ENCODE measurements at regions not wholly inside any gene's neighbourhood (a gene's known extent, or its start where the extent isn't known, plus 50 kb on each side); places are given as distances from the start of the nearest gene placed in this dataset.
"Not testable (repeated sequence)": the region's sequence is repeated elsewhere in the genome, so short reads cannot be mapped to it uniquely, and the experiment has no call there.

DNA sequence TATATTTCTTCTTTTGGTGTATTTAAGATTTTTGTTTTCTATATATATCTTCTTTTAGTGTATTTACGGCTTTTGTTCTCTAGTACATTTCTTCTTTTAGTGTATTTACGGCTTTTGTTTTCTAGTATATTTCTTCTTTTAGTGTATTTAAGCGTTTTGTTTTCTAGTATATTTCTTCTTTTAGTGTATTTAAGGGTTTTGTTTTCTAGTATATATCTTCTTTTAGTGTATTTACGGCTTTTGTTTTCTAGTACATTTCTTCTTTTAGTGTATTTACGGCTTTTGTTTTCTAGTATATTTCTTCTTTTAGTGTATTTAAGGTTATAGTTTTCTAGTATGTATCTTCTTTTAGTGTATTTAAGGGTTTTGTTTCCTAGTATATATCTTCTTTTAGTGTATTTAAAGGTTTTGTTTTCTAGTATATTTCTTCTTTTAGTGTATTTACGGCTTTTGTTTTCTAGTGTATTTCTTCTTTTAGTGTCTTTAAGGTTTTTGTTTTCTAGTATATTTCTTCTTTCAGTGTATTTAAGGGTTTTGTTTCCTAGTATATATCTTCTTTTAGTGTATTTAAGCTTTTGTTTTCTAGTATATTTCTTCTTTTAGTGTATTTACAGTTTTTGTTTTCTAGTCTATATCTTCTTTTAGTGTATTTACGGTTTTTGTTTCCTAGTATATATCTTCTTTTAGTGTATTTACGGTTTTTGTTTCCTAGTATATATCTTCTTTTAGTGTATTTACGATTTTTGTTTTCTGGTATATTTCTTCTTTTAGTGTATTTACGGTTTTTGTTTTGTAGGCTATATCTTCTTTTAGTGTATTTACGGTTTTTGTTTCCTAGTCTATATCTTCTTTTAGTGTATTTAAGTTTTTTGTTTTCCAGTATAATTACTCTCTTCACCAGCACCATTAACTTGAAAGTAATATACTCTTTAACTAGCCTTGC is 249.4 kb downstream of the SHOX start:
- DNase-seq = not testable (repeated sequence)

DNA sequence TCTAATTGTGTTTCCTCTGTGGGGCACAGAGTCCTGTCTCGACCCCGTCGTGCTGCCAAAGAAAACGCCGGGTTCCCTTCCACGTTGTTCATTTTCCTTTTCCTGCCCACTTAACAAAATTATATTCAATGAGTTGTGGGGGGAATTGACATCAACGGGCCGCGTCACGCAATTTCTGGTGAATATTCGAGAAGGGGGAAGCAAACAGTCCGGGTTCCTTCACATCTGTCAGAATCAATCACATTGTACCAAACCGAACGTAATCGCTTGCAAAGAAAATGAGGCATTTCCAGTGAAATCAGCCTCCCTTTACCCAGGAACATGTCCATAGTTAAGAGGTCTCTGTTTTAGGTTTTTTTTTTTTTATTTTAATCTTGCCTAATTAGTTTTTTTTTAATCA is 243.5 kb downstream of the SHOX start:
- DNase-seq = no peak

DNA sequence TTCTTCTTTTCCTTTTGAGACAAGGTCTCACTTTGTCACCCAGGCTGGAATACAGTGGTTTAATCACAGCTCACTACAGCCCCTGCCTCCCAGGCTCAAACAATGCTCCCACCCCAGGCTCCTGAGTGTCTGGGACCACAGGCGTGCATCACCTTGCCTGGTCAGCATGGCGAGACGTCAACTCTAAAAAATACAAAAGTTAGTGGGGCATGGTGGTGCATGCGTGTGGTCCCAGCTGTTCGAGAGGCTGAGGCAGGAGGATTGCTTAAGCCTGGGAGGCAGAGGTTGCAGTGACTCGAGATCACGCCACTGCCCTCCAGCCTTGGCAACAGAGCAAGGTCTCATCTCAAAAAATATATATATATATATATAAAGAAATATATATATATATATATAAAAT is 242.4 kb downstream of the SHOX start:
- DNase-seq = no peak

DNA sequence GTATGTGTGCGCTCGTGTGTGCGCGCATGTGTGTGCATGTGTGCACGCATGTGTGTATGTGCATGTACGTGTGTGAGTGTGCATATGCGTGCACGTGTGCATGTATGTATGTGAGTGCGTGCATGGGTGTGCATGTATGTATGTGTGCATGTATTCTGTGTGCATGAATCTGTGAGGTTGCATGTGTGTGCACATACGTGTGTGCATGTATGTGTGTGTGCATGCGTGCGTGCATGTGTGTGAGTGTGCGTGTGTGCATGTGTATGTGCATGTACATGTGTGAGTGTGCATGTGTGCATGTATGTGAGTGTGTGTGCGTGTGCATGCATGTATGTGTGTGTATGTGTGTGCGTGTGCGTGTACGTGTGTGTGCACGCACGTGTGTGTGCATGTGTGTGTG is 241.5 kb downstream of the SHOX start:
- no peak for DNase-seq

DNA sequence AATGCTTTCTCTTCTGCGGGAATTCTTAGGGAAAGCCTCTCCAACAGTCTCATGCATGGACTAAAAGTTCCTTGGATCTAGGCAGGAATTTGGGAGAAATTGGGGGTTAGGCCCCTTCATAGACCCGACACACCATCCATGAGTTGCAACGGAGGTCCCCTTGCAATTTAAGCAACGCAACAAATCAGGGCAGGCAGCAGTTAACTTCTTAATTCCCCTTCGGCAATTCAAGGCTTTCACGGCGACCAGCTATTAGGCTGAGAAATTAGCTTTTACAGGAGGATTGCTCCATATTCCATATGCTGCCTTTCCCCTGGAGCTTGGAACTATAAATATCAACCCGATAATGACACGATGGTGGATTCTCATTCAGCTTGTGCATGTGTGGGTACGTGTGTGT is 241.0 kb downstream of the SHOX start:
- DNase-seq = no peak

GRCh38 chrX:867966-868647 is 237.5 kb downstream of the SHOX start:
- no peak for DNase-seq

DNA sequence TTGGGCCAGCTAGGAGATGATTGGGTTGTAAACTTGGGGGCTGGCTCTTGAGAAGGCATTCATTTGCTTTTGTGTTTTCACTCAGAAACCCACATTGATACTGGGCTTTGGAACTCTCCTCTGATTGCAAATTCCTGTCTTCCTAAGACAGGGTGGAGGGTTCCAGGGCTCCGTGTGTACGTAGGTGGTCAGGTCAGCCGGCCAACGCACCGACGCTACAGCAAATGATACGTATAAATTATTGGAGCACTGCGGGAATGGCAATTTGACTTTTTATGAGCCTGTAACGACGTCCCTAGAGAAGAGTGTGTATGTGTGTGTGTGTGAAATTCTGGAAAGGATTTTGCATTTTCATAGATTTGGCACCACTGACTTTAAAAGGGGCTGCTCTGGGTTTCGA is 236.9 kb downstream of the SHOX start:
- no peak for DNase-seq

DNA sequence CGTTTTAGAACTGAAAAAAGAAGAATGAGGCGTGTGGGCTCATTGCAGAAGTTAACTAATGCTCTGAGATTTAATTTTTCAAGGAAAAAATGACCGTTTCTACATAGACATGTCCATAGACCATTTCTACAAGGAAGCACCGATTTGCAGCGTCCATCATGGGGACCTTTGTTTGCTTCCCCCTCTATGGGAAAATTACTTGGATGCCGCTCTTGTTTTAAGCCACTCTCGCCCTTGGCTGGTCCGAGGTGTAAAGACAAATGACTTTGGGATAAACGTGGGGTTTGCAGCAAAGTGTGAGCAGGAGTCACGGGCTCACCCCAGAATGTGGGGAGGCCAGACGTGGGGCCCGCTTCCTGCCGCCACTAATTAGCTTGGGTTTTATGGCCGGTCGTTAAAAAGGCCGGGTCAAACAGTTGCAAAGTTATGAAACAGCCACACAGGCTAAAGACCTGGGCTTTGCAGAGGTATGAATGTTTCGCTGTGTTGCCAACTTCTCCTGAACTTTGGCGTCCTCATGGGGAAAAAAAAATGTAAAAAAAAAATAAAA is 235.9 kb downstream of the SHOX start:
- DNase-seq = no peak

DNA sequence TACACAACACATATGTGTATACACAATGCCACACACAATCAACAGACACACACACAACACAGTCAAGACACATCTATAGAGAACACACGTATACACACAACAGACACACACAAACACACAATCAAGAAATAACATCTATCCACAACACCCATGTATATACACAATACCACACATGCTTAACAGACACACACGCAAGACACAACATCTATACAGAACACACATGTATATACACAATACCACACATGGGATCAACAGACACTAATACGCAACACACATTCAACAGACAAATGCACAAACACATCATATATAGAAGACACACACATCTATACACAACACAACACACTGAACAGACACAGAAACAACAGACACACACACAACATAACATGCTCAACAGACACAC is 234.8 kb downstream of the SHOX start:
- no peak for DNase-seq

DNA sequence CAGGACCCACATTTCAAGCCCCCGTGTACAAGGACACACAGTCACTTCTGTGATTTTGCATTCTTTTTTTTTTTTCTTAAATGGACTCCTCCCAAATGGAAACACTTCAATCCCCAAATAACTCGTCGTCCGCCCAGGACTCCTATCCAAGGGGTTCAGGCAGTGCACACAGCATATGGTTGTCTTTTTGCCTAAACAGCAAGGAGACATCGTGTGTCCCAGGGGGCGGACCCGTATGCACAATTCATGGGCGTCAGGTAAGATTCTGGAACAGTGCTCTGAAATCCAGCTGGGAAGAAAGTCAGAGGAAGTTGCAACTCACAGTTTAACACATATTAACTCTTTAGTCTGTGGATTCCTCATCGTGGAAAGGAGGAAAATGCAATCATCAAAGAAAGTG is 231.3 kb downstream of the SHOX start:
- DNase-seq = no peak

DNA sequence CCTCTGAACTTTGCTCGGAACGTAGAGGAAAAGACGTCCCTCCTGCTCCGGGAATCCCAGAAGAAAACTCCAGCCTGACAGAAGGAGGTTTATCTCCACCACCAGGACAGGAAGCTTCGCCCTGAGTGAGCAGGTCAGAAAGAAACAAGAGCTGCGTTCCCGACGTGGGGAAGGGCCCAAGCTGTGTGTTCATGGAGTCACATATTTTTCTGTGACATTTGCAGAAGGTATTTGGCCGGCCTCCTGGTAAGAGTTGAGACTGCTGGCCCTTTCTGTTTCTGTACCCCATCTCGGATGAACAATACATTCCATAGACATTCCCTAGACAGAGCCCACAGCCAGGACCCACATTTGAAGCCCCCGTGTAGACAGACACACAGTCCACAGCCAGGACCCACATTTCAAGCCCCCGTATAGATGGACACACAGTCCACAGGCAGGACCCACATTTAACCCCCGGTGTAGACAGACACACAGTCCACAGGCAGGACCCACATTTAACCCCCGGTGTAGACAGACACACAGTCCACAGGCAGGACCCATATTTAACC is 230.8 kb downstream of the SHOX start:
- no peak for DNase-seq

- DNase-seq = no peak
Observed at GRCh38 chrX:859329-859728, 228.7 kb downstream of the SHOX start.

GRCh38 chrX:858542-859078 is 228.0 kb downstream of the SHOX start:
- no peak for DNase-seq

- DNase-seq = no peak
Observed at GRCh38 chrX:857376-857775, 226.8 kb downstream of the SHOX start.

DNA sequence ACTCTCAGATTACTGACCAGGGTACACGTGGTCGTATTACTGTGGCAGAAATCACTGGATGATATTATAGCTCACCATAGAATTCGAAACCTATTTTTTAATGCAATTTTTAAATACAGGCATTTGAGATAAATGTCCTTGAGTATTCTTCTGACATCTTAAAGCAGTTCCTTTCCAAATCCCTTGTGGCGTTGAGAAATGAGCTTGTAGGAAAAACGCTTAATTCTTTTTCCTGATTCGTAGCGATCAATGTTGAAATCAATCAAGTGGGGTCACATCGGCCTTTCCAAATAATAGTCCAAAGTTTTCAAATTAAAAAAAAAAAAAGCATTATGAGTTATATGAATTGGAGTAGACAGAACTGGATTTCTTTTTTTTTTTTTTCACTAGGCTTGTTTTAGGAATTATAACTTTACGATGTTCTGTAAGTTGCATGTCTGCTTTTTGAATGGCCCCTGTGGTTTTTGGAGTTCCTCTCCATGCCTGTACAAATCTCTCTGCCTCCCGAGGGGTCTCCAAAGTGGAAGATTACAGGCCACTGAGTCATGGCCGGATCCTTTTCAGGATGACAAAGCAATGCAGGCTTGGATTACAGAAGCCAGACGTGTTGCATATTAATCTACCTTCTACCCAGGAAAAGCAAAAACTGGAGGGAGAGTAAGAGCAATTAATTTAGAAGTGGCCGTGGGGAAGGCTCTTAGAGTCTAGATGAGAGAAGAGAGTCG is 226.1 kb downstream of the SHOX start:
- no peak for DNase-seq

DNA sequence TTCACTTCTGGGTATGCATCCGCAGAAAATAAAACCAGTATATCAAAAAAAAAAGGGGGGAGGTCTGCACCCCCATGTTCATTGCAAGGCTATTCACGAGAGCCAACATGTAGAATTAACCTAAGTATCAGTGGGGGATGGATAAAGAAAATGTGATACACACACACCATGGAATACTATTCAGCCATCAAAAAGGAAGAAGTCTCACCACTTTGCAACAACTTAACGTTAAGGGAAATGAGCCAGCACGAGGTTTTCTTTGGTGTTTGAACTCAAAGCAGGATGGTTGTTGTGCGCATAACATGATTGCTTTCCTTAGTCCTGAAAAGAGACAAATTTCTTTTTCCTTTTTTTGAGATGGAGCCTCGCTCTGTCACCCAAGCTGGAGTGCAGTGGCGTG is 222.7 kb downstream of the SHOX start:
- DNase-seq = no peak

DNA sequence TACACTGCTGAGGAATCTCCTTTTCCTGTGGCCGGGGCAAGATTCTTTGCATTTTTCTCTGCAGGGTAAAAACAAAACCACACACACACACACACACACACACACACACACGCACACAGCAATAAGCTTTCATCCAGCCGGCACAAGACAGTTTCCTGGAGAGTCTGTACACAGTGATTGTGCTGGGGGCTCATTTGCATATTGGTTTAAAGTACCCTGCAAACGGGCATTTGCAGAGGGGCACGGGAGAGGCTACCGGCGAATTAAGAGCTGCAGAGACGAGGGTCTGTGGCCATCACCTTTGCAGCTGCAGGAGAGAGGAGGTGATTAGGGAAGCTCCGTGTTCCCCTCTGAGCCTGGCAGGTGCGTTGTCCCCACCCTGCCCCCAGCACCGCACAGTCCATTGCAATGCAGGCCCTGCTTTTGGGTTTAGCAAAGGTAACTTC is 219.9 kb downstream of the SHOX start:
- no peak for DNase-seq

DNA sequence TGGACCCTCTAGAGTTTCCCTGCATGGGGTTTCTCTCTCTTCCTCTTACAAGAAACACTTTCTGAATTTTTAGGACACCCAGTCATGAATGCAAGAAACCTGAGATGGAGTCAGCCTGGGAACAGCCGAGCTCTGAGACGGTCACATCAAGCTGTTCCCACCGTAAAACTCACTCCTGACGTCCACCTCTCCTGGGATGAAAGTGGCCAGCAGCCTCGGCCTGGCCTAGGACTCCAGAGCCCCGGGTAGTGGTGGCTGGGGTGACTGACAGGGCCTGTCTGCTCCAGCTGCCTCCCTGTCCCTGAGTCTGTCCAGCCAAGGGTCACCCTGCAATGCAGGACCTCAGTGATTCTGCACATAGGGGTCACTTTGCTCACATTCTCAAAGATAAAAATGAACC is 217.8 kb downstream of the SHOX start:
- no peak for DNase-seq

DNA sequence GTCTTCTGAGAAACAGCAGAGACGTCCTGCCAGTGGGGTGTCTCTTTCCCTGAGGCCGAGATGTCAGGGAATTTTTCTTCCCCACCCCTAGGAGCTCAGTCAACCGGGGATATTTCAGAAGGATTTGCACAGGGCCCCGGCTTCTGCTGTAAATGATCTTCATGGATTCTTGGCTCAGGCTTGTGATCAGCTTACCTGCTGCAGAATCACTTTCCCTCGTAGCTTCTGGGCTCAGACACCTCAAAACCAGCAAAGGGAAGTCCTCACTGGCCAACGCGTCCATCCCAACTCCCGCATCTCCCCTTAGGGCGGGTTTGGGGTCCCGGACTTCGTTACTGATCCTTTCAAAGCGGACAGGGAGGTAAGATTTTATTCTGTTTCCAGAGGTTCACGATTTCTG is 212.7 kb downstream of the SHOX start:
- no peak for DNase-seq

DNA sequence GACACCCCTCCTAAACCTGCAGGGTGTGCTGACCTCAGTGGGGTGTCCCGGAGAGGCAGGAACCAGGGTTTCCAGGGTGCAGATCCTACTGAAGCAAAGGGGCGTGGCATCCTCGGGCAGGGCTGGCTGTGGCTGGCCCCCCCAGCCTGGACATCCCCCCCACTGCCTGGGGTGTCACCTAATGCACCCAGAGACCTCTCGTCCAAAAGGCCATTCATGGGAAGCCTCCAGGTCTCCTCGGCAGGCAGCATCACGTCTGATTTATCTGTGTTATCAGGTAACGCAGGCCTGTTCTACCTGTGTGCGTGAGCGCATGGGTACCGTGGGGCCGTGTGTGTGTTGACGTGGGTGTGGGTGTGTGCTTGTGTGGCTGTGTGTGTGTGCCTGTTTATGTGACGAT is 210.0 kb downstream of the SHOX start:
- DNase-seq = no peak

DNA sequence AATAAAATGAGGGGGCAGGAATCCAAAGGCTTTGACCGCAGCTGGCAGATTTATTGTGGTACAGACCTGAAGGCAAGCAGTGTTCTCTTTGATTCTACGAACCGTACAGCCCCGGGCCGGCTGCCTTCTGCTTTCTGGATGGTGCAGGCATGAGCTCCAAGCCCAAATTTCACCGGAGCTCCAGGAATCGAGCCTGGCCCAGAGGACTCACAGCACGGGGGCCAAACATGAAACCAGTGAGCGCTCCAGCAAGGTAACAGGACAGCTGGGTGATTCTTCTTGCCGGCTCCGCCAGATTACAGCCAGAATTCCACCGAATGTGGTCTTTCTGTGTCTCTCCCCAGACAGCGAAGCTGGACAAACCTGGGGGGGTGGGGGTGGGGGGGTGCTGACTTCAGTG is 208.1 kb downstream of the SHOX start:
- not testable (repeated sequence) for DNase-seq

DNA sequence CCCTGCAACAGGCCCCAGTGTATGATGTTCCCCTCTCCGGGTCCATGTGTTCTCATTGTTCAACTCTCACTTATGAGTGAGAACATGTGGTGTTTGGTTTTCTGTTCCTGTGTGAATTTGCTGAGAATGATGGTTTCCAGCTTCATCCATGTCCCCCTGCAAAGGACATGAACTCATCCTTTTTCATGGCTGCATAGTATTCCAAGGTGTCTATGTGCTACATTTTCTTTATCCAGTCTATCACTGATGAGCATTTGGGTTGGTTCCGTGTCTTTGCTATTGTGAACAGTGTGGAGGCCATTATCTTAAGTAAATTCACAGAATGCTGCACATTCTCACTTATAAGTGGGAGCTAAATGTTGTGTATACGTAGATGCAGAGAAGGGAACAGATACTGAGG is 205.3 kb downstream of the SHOX start:
- not testable (repeated sequence) for DNase-seq

- no peak for DNase-seq
Observed at GRCh38 chrX:830532-830931, 199.9 kb downstream of the SHOX start.

Data from CD4-positive, alpha-beta T cell treated with Interferon alpha-2 for 1 hour (primary cell).